ENCODE measurements at regions not wholly inside any gene's neighbourhood (a gene's known extent, or its start where the extent isn't known, plus 50 kb on each side); places are given as distances from the start of the nearest gene placed in this dataset.
A peak's percentile ranks its signal among the peaks of the same experiment; 100 is the strongest.

DNA sequence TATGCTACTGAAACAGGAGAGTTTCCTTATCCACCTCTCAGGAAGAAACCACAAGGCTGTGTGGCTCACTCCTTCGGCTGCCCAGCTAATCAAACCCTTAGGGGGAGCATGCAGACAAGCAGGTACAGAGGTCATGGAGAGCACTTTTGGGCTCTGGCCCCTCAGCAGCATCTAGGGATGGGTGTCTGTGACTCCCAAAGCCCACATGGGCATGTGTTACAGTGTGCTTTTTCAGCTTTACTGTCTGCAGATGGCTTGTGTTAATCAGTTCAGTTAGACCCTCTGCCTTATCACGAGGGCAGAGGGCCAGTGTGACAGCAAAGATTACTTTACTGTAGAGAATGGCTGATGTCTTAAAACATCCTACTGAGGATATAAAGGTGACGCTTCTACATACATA lies 447.4 kb downstream of the PCDH10 start:
- H3K36me3 ChIP-seq (ENCODE audit: low read depth): no peaks in the 10 kb centered on the region
- H3K27me3 ChIP-seq (ENCODE audit: insufficient read depth, poor library complexity, severe bottlenecking): no peaks in the 10 kb centered on the region
- ATAC-seq (ENCODE audit: low read depth) (no peak), DNase-seq (ENCODE audit: low spot score) (no peak)
- no peaks in the 10 kb centered on the region for H3K9me3 ChIP-seq (ENCODE audit: severe bottlenecking)
- no peak overlapping the region for H3K27ac ChIP-seq (ENCODE audit: poor library complexity, severe bottlenecking)
- H3K4me1 ChIP-seq (ENCODE audit: insufficient read depth, poor library complexity, severe bottlenecking): peaks cover 17% of the 10 kb centered on the region
- no peak overlapping the region for H3K4me3 ChIP-seq (ENCODE audit: severe bottlenecking)
- TF ChIP-seq, protein P1, sequence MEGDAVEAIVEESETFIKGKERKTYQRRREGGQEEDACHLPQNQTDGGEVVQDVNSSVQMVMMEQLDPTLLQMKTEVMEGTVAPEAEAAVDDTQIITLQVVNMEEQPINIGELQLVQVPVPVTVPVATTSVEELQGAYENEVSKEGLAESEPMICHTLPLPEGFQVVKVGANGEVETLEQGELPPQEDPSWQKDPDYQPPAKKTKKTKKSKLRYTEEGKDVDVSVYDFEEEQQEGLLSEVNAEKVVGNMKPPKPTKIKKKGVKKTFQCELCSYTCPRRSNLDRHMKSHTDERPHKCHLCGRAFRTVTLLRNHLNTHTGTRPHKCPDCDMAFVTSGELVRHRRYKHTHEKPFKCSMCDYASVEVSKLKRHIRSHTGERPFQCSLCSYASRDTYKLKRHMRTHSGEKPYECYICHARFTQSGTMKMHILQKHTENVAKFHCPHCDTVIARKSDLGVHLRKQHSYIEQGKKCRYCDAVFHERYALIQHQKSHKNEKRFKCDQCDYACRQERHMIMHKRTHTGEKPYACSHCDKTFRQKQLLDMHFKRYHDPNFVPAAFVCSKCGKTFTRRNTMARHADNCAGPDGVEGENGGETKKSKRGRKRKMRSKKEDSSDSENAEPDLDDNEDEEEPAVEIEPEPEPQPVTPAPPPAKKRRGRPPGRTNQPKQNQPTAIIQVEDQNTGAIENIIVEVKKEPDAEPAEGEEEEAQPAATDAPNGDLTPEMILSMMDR (IDR thresholded peaks at IDR 0.05; ENCODE audit: poor library complexity, severe bottlenecking): no peak

DNA sequence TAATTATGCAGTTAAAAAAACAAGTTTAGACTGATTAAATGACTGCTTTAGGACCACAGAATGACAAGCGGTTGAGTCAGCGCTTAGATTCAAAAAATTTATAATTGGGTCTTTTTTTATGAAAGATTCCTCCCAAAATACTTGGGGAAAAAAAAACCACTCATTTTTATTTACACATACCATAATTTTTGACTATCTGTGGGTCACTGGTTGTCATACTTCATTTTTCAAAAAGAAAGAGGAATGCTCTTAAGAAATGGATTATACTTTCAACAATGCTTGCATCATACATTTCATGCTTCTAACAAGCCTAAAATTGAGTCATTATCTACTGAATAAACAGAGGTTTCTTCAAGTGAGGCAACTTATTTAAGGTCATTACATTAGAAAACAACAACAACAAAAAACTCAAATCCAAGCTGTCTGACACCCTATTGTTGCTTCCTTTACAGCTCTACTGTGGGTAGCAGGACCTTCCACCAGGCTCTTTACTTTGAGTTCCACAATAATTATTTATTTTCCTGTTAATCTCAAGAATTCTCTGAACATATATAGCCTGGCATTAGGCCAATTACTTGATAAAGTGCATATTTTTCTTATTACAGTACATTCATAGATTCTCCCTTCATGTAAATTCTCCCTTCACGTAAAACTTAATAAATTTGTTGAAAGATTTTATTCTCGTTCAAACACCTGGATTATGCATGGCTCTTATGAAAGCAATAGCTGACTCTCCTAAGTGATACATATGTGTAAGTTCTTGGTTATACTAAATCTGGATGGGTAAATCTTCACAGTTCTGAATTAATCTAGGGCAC lies 445.5 kb downstream of the PCDH10 start:
- TF ChIP-seq, protein P1 (IDR thresholded peaks at IDR 0.05; ENCODE audit: poor library complexity, severe bottlenecking): no peak
- H3K9me3 ChIP-seq (ENCODE audit: severe bottlenecking): no peaks in the 10 kb centered on the region
- peak overlapping the region; percentile 54 for H3K27ac ChIP-seq (ENCODE audit: poor library complexity, severe bottlenecking)
- ATAC-seq (ENCODE audit: low read depth): peak; percentile 82
- DNase-seq (ENCODE audit: low spot score): no peak
- H3K36me3 ChIP-seq (ENCODE audit: low read depth): no peaks in the 10 kb centered on the region
- peaks cover 17% of the 10 kb centered on the region for H3K4me1 ChIP-seq (ENCODE audit: insufficient read depth, poor library complexity, severe bottlenecking)
- H3K4me3 ChIP-seq (ENCODE audit: severe bottlenecking): no peak overlapping the region
- no peaks in the 10 kb centered on the region for H3K27me3 ChIP-seq (ENCODE audit: insufficient read depth, poor library complexity, severe bottlenecking)

DNA sequence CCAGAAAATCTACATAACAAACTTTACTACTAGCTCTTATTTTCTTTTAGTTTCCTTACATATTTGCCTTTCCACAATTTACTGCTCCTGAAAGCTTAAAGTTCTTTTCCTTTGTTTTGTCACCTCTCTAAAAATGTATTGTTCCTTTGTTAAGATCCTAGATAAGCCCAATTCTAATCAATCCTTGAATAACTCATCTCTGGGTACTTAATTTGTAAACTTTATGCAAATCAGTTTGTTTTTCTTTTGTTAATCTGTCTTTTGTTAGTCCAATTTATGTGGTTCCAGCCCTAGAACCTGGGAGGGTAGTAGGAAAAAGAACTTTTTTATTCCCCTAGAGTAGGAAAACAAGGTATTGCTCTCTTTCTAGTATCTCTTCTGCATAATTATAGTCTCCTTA lies 444.7 kb downstream of the PCDH10 start:
- no peaks in the 10 kb centered on the region for H3K36me3 ChIP-seq (ENCODE audit: low read depth)
- ATAC-seq (ENCODE audit: low read depth): no peak
- DNase-seq (ENCODE audit: low spot score): no peak
- TF ChIP-seq, protein P1 (IDR thresholded peaks at IDR 0.05; ENCODE audit: poor library complexity, severe bottlenecking): no peak
- H3K27ac ChIP-seq (ENCODE audit: poor library complexity, severe bottlenecking): peak overlapping the region; percentile 54
- H3K4me3 ChIP-seq (ENCODE audit: severe bottlenecking): no peak overlapping the region
- peaks cover 17% of the 10 kb centered on the region for H3K4me1 ChIP-seq (ENCODE audit: insufficient read depth, poor library complexity, severe bottlenecking)
- no peaks in the 10 kb centered on the region for H3K27me3 ChIP-seq (ENCODE audit: insufficient read depth, poor library complexity, severe bottlenecking)
- H3K9me3 ChIP-seq (ENCODE audit: severe bottlenecking): no peaks in the 10 kb centered on the region

DNA sequence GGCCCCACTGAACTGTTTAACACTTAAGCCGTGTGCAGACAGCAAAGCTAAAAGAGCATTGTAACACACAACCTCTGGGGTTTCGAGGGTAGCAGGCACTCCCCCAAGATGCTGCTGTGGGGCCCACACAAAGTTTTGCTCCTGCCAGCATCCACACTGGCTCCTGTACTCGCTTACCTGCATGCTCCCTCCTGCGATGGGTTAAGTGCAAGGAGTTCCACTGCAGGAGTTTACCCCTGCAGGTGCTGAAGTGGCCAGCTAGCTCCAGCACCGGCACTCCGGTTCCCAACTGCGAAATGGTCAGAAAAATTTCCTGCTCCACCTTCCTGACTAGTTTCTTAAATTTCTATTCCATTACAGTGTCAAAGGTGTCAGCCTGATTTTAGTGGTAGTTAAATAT lies 443.5 kb downstream of the PCDH10 start:
- peaks cover 17% of the 10 kb centered on the region for H3K4me1 ChIP-seq (ENCODE audit: insufficient read depth, poor library complexity, severe bottlenecking)
- no peak overlapping the region for H3K4me3 ChIP-seq (ENCODE audit: severe bottlenecking)
- TF ChIP-seq, protein P1 (IDR thresholded peaks at IDR 0.05; ENCODE audit: poor library complexity, severe bottlenecking): no peak
- no peaks in the 10 kb centered on the region for H3K9me3 ChIP-seq (ENCODE audit: severe bottlenecking)
- no peak for DNase-seq (ENCODE audit: low spot score)
- no peaks in the 10 kb centered on the region for H3K36me3 ChIP-seq (ENCODE audit: low read depth)
- no peak for ATAC-seq (ENCODE audit: low read depth)
- H3K27ac ChIP-seq (ENCODE audit: poor library complexity, severe bottlenecking): no peak overlapping the region
- no peaks in the 10 kb centered on the region for H3K27me3 ChIP-seq (ENCODE audit: insufficient read depth, poor library complexity, severe bottlenecking)

DNA sequence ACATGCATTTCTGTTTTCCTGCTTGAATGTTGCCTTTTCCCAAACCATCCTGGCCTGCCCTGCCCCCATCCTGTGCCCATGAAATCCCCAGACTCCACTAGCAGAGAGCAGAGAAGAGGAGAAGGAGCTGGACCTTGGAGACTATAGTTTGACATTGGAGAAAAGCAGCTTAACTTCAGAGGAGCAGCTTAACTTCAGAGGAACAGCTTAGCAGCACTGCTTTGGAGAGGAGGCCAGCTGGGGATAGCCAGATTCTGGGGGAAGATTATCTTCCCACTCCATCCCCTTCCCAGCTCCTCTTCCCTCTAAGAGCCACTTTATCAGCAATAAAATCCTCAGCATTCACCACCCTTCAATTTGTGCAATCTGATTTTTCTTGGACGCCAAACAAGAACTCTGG lies 443.0 kb downstream of the PCDH10 start:
- TF ChIP-seq, protein P1 (IDR thresholded peaks at IDR 0.05; ENCODE audit: poor library complexity, severe bottlenecking): no peak

More for the DNA sequence above, 443.0 kb downstream of the PCDH10 start:
- Histone ChIP-seq H3K36me3 (ENCODE audit: low read depth) (no peaks in the 10 kb centered on the region), H3K9me3 (ENCODE audit: severe bottlenecking) (no peaks in the 10 kb centered on the region), H3K4me3 (ENCODE audit: severe bottlenecking) (no peak overlapping the region), H3K4me1 (ENCODE audit: insufficient read depth, poor library complexity, severe bottlenecking) (peaks cover 17% of the 10 kb centered on the region), H3K27me3 (ENCODE audit: insufficient read depth, poor library complexity, severe bottlenecking) (no peaks in the 10 kb centered on the region), H3K27ac (ENCODE audit: poor library complexity, severe bottlenecking) (no peak overlapping the region)
- ATAC-seq (ENCODE audit: low read depth) (no peak), DNase-seq (ENCODE audit: low spot score) (no peak)

Data from RWPE2 (cell line).